ENCODE measurements at regions not wholly inside any gene's neighbourhood (a gene's known extent, or its start where the extent isn't known, plus 50 kb on each side); places are given as distances from the start of the nearest gene placed in this dataset.

GRCh38 chr12:125431516-125431915 is 366.3 kb downstream of the AACS start:
- TF ChIP-seq, protein P1, sequence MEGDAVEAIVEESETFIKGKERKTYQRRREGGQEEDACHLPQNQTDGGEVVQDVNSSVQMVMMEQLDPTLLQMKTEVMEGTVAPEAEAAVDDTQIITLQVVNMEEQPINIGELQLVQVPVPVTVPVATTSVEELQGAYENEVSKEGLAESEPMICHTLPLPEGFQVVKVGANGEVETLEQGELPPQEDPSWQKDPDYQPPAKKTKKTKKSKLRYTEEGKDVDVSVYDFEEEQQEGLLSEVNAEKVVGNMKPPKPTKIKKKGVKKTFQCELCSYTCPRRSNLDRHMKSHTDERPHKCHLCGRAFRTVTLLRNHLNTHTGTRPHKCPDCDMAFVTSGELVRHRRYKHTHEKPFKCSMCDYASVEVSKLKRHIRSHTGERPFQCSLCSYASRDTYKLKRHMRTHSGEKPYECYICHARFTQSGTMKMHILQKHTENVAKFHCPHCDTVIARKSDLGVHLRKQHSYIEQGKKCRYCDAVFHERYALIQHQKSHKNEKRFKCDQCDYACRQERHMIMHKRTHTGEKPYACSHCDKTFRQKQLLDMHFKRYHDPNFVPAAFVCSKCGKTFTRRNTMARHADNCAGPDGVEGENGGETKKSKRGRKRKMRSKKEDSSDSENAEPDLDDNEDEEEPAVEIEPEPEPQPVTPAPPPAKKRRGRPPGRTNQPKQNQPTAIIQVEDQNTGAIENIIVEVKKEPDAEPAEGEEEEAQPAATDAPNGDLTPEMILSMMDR (conservative IDR thresholded peaks at IDR 0.05), result no peak
- no peak for TF ChIP-seq EZH2 (IDR thresholded peaks at IDR 0.05; ENCODE audit: low read depth)
